GM21825 (cell line): ENCODE measurements at regions not wholly inside any gene's neighbourhood (a gene's known extent, or its start where the extent isn't known, plus 50 kb on each side); places are given as distances from the start of the nearest gene placed in this dataset.
A peak's percentile ranks its signal among the peaks of the same experiment; 100 is the strongest.

Source experiments
- ATAC-seq: cut with Tn5 transposase; IDR thresholded peaks from one replicate; pipeline ENCODE4 v1.9.1; 2021; ENCODE audit warnings: mild to moderate bottlenecking, moderate library complexity; ENCODE audit not compliant: unreplicated experiment

GRCh38 chr3:18501679-18502343, 76.7 kb upstream of the SATB1 start:
- no peak for ATAC-seq

- ATAC-seq = no peak
Measured at GRCh38 chr3:18500322-18500721, 75.2 kb upstream of the SATB1 start.

- ATAC-seq = peak; percentile 86
Measured at GRCh38 chr3:18499301-18499700, 74.2 kb upstream of the SATB1 start.

GRCh38 chr3:18494251-18494650, 69.1 kb upstream of the SATB1 start:
- no peak for ATAC-seq

GRCh38 chr3:18489939-18490338, 64.8 kb upstream of the SATB1 start:
- ATAC-seq = no peak

- no peak for ATAC-seq
Measured at GRCh38 chr3:18483226-18483625, 58.1 kb upstream of the SATB1 start.

GRCh38 chr3:18481946-18482548, 56.9 kb upstream of the SATB1 start:
- no peak for ATAC-seq

- no peak for ATAC-seq
Measured at GRCh38 chr3:18477620-18478019, 52.5 kb upstream of the SATB1 start.
